ENCODE measurements at regions not wholly inside any gene's neighbourhood (a gene's known extent, or its start where the extent isn't known, plus 50 kb on each side); places are given as distances from the start of the nearest gene placed in this dataset.

- no peak for TF ChIP-seq CTCF (IDR thresholded peaks at IDR 0.05)
- no peak for DNase-seq (ENCODE audit: low spot score)
- ATAC-seq (ENCODE audit: low FRiP score): peak; percentile 44
Measured at GRCh38 chr17:72455562-72455961, 334.7 kb downstream of the SOX9 start.

GRCh38 chr17:72456075-72456474 is 335.3 kb downstream of the SOX9 start:
- ATAC-seq (ENCODE audit: low FRiP score): no peak

DNA sequence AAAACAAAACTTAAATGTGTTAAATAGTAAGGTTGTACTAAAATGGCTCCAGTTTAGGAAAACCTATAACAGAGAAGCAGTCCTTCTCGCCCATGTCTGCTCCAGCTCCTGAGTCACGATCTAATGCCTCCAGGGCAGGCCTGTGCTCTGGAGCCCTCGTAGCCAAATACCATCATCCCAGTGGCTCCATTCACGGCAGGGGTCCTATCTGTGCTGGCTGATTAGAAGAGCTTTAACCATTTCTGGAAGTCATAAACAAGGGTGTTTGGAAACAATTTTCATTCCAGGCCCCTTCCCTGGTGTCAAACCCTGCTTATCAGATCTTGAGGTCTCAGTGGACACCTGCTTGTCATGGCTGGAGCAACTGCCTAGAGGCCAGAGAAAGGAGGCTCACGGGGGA is 336.9 kb downstream of the SOX9 start:
- no peak for TF ChIP-seq CTCF (IDR thresholded peaks at IDR 0.05)
- no peak for DNase-seq (ENCODE audit: low spot score)
- ATAC-seq (ENCODE audit: low FRiP score): no peak

More at GRCh38 chr17:72456075-72456474, 335.3 kb downstream of the SOX9 start:
- TF ChIP-seq CTCF (IDR thresholded peaks at IDR 0.05): no peak
- DNase-seq (ENCODE audit: low spot score): no peak

DNA sequence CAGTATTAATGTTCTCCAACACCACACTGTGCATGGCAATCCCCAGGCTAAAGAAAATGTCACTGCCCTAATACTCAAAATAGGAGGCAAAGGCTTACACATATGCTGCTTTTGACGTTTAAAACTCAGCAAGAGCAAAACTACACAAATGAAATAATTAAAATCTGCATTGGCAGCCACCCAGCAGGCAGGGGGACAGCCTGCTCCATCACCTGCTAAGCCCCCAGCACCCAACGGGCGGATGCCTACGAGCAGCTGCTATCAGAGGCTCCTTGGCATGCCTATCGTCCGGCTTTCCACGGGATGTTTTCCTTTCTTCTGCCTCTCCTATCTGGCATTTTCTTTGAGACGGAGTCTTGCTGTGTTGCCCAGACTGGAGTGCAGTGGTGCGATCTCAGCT is 337.5 kb downstream of the SOX9 start:
- DNase-seq (ENCODE audit: low spot score) (no peak), ATAC-seq (ENCODE audit: low FRiP score) (no peak)
- no peak for TF ChIP-seq CTCF (IDR thresholded peaks at IDR 0.05)

GRCh38 chr17:72460711-72461110 is 339.9 kb downstream of the SOX9 start:
- ATAC-seq (ENCODE audit: low FRiP score): no peak

GRCh38 chr17:72461757-72462156 is 340.9 kb downstream of the SOX9 start:
- DNase-seq (ENCODE audit: low spot score) (no peak), ATAC-seq (ENCODE audit: low FRiP score) (no peak)
- TF ChIP-seq CTCF (IDR thresholded peaks at IDR 0.05): no peak

More at GRCh38 chr17:72460711-72461110, 339.9 kb downstream of the SOX9 start:
- no peak for DNase-seq (ENCODE audit: low spot score)
- TF ChIP-seq CTCF (IDR thresholded peaks at IDR 0.05): no peak

- DNase-seq (ENCODE audit: low spot score) (no peak), ATAC-seq (ENCODE audit: low FRiP score) (no peak)
- no peak for TF ChIP-seq CTCF (IDR thresholded peaks at IDR 0.05)
Measured at GRCh38 chr17:72462407-72462806, 341.6 kb downstream of the SOX9 start.
